GM12892 (cell line): ENCODE measurements at regions not wholly inside any gene's neighbourhood (a gene's known extent, or its start where the extent isn't known, plus 50 kb on each side); places are given as distances from the start of the nearest gene placed in this dataset.

Experiments
- POLR2A ChIP-seq: IDR thresholded peaks from 2 replicates; pipeline ENCODE4 v1.6.1; 2011; ENCODE audit warnings: low read depth, low read length, control low read depth
- POLR2AphosphoS5 ChIP-seq: IDR thresholded peaks from 2 replicates; pipeline ENCODE4 v1.6.1; 2011; ENCODE audit warnings: low read depth, low read length, control low read depth

DNA sequence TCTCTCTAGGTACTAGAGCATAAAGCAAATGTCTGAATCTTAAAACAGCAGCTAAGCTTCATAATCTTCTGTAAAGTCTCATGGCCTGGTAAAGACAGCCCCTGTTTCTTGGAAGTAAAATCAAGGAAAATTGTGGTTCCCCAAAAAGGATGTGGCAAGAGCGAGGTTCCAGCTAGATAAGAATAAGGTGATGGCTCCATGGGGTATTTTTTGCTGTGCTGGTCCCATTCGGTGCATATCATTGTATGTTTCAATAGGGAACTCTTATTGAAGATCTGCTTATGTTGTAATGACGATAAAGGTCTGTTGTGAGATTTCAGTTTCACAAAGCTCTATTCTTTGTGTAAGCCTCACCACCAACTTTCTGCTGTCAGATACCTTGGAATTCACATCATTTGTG is 316.9 kb upstream of the NOCT start:
- TF ChIP-seq POLR2AphosphoS5: no peak
- no peak for TF ChIP-seq POLR2A
